HG03045 (cell line): ENCODE measurements at regions not wholly inside any gene's neighbourhood (a gene's known extent, or its start where the extent isn't known, plus 50 kb on each side); places are given as distances from the start of the nearest gene placed in this dataset.

Experiments used
- ATAC-seq: cut with Tn5 transposase; IDR thresholded peaks from one replicate; pipeline ENCODE4 v1.9.1; 2021; ENCODE audit warnings: mild to moderate bottlenecking, moderate library complexity; ENCODE audit not compliant: unreplicated experiment

GRCh38 chr12:97921979-97922722, 459.5 kb downstream of the RMST start:
- ATAC-seq: no peak

- no peak for ATAC-seq
Measured at GRCh38 chr12:97923546-97923945, 460.9 kb downstream of the RMST start.

- no peak for ATAC-seq
Measured at GRCh38 chr12:97924122-97924521, 461.5 kb downstream of the RMST start.

- no peak for ATAC-seq
Measured at GRCh38 chr12:97927977-97928376, 465.4 kb downstream of the RMST start.

GRCh38 chr12:97936165-97936564, 473.6 kb downstream of the RMST start:
- no peak for ATAC-seq

GRCh38 chr12:97938031-97938430, 475.4 kb downstream of the RMST start:
- no peak for ATAC-seq

GRCh38 chr12:97939156-97939555, 476.6 kb downstream of the RMST start:
- ATAC-seq: no peak

GRCh38 chr12:97940105-97940504, 477.5 kb downstream of the RMST start:
- ATAC-seq: no peak

GRCh38 chr12:97940629-97941028, 478.0 kb downstream of the RMST start:
- ATAC-seq: no peak

- no peak for ATAC-seq
Measured at GRCh38 chr12:97941686-97942354, 479.2 kb downstream of the RMST start.

GRCh38 chr12:97943359-97943758, 480.8 kb downstream of the RMST start:
- ATAC-seq: no peak

GRCh38 chr12:97944576-97944975, 482.0 kb downstream of the RMST start:
- no peak for ATAC-seq

GRCh38 chr12:97946701-97947100, 484.1 kb downstream of the RMST start:
- no peak for ATAC-seq

GRCh38 chr12:97948591-97948990, 486.0 kb downstream of the RMST start:
- ATAC-seq: no peak

- ATAC-seq: no peak
Measured at GRCh38 chr12:97951239-97951638, 488.6 kb downstream of the RMST start.

- ATAC-seq: no peak
Measured at GRCh38 chr12:97951717-97952116, 489.1 kb downstream of the RMST start.

- no peak for ATAC-seq
Measured at GRCh38 chr12:97957109-97957508, 494.5 kb downstream of the RMST start.

- ATAC-seq: no peak
Measured at GRCh38 chr12:97960225-97960624, 497.6 kb downstream of the RMST start.

- ATAC-seq: peak; percentile 66
Measured at GRCh38 chr12:97960741-97961608, 498.4 kb downstream of the RMST start.

GRCh38 chr12:97967831-97968230, 505.2 kb downstream of the RMST start:
- no peak for ATAC-seq

- no peak for ATAC-seq
Measured at GRCh38 chr12:97968641-97969197, 506.1 kb downstream of the RMST start.
